Glomerular endothelial cell (primary cell): ENCODE measurements at regions not wholly inside any gene's neighbourhood (a gene's known extent, or its start where the extent isn't known, plus 50 kb on each side); places are given as distances from the start of the nearest gene placed in this dataset.

Experiments
- DNase-seq: peaks from one replicate; pipeline ENCODE4 v3.0.0-alpha.2; 2011; ENCODE audit warnings: low read depth, low spot score; ENCODE audit errors: extremely low read depth

GRCh38 chr2:19465978-19466377 is 107.6 kb upstream of the OSR1 start:
- DNase-seq = no peak

GRCh38 chr2:19462256-19462645 is 103.8 kb upstream of the OSR1 start:
- DNase-seq = no peak

- DNase-seq = no peak
These were observed 103.3 kb upstream of the OSR1 start for GRCh38 chr2:19461504-19462255.

- no peak for DNase-seq
These were observed 102.3 kb upstream of the OSR1 start for GRCh38 chr2:19460761-19461160.

- no peak for DNase-seq
These were observed 100.1 kb upstream of the OSR1 start for GRCh38 chr2:19458427-19459003.

- DNase-seq = no peak
These were observed 99.4 kb upstream of the OSR1 start for GRCh38 chr2:19457809-19458208.

GRCh38 chr2:19456705-19457309 is 98.4 kb upstream of the OSR1 start:
- no peak for DNase-seq

- no peak for DNase-seq
These were observed 95.7 kb upstream of the OSR1 start for GRCh38 chr2:19454125-19454524.

- DNase-seq = no peak
These were observed 84.3 kb upstream of the OSR1 start for GRCh38 chr2:19442731-19443130.

GRCh38 chr2:19439081-19439480 is 80.7 kb upstream of the OSR1 start:
- no peak for DNase-seq

GRCh38 chr2:19435815-19436214 is 77.4 kb upstream of the OSR1 start:
- DNase-seq = no peak

- DNase-seq = no peak
These were observed 76.0 kb upstream of the OSR1 start for GRCh38 chr2:19434413-19434812.

- no peak for DNase-seq
These were observed 68.5 kb upstream of the OSR1 start for GRCh38 chr2:19426941-19427340.

GRCh38 chr2:19426144-19426543 is 67.7 kb upstream of the OSR1 start:
- no peak for DNase-seq

GRCh38 chr2:19425419-19425818 is 67.0 kb upstream of the OSR1 start:
- DNase-seq = no peak

- DNase-seq = no peak
These were observed 60.9 kb upstream of the OSR1 start for GRCh38 chr2:19419211-19419880.

GRCh38 chr2:19416784-19417684 is 58.6 kb upstream of the OSR1 start:
- DNase-seq = no peak

- no peak for DNase-seq
These were observed 57.7 kb upstream of the OSR1 start for GRCh38 chr2:19416083-19416482.

- no peak for DNase-seq
These were observed 50.6 kb upstream of the OSR1 start for GRCh38 chr2:19409046-19409445.

- DNase-seq = no peak
These were observed 50.2 kb upstream of the OSR1 start for GRCh38 chr2:19408592-19408991.
